ENCODE measurements at regions not wholly inside any gene's neighbourhood (a gene's known extent, or its start where the extent isn't known, plus 50 kb on each side); places are given as distances from the start of the nearest gene placed in this dataset.

GRCh38 chr5:73229271-73229670 lies 56.3 kb downstream of the TMEM174 start:
- no peak for DNase-seq
- H3K27ac ChIP-seq (ENCODE audit: low read length), result no peak overlapping the region
- intact Hi-C loops (cut with DNase I), result no loop called here
- no peak overlapping the region for H3K4me3 ChIP-seq (ENCODE audit: low read length)
- peaks cover 4% of the 10 kb centered on the region for H3K4me1 ChIP-seq (ENCODE audit: control insufficient read depth, insufficient read depth, low read length)
- WGBS, result 86% methylated on average over 1 of the region's 1 CpG
- peaks cover 4% of the 10 kb centered on the region for H3K27me3 ChIP-seq (ENCODE audit: control insufficient read depth, insufficient read depth)
- no peak for ATAC-seq
- no peaks in the 10 kb centered on the region for H3K9me3 ChIP-seq (ENCODE audit: control insufficient read depth, low read length)

DNA sequence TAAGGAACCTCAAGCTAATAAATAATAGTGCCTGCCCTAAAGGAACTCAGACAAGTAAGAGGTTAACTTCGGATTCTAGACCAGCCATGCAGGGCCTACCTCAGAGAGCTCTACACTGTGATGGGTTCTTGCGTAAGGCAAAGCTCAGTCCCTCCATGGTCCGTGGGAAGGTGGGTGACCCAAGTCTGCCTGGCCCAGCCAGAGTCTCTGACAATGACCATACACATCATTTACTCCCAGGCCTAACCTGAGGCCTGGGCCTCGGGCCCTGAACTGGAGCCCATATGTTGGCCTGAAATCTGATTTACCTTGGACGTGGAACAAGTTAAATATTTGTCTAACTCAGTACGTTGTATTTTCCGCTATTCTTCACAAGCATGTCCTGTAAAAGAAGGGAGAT lies 55.1 kb downstream of the TMEM174 start:
- no peak for DNase-seq
- H3K4me1 ChIP-seq (ENCODE audit: control insufficient read depth, insufficient read depth, low read length), result peaks cover under 1% of the 10 kb centered on the region
- H3K4me3 ChIP-seq (ENCODE audit: low read length), result no peak overlapping the region
- intact Hi-C loops (cut with DNase I), result no loop called here
- H3K9me3 ChIP-seq (ENCODE audit: control insufficient read depth, low read length), result no peaks in the 10 kb centered on the region
- WGBS, result 79% methylated on average over 7 of the region's 7 CpGs
- no peak for ATAC-seq
- no peak overlapping the region for H3K27ac ChIP-seq (ENCODE audit: low read length)
- peaks cover 4% of the 10 kb centered on the region for H3K27me3 ChIP-seq (ENCODE audit: control insufficient read depth, insufficient read depth)

Data from right cardiac atrium (tissue), 5 donors.